ENCODE measurements at regions not wholly inside any gene's neighbourhood (a gene's known extent, or its start where the extent isn't known, plus 50 kb on each side); places are given as distances from the start of the nearest gene placed in this dataset.

GRCh38 chr12:19957308-19958125 lies 410.8 kb upstream of the PDE3A start:
- TF ChIP-seq ZNF518B (CRISPR knock-in tag; IDR thresholded peaks at IDR 0.05) (no peak), CTCF (IDR thresholded peaks at IDR 0.05 in 2 of 3, conservative IDR thresholded peaks at IDR 0.05 in 1 of 3; ENCODE audit: insufficient read depth in 2 of 3, low read depth in 1 of 3, low read length in 3 of 3) (no peak), BACH1 (tag; IDR thresholded peaks at IDR 0.05) (no peak), ZNF3 (CRISPR knock-in tag; IDR thresholded peaks at IDR 0.05) (no peak), SIRT6 (IDR thresholded peaks at IDR 0.05; ENCODE audit: low read depth, low read length) (no peak), ZC3H11A (IDR thresholded peaks at IDR 0.05; ENCODE audit: low read depth, low read length) (no peak), PURB (CRISPR knock-in tag; IDR thresholded peaks at IDR 0.05; ENCODE audit: low read depth) (no peak), ZFP30 (CRISPR knock-in tag; IDR thresholded peaks at IDR 0.05; ENCODE audit: borderline replicate concordance) (no peak)

All from K562 (cell line).